Keratinocyte (primary cell): ENCODE measurements at regions not wholly inside any gene's neighbourhood (a gene's known extent, or its start where the extent isn't known, plus 50 kb on each side); places are given as distances from the start of the nearest gene placed in this dataset.

Experiments
- DNase-seq: peaks from one replicate; pipeline ENCODE4 v3.0.0-alpha.2; 2011; ENCODE audit warnings: low read depth, missing footprints, low spot score
- FAIRE-seq: peaks from 2 replicates; lab custom pipeline; 2011; peaks lifted over from hg19 to GRCh38; lab: Jason Lieb, UNC
- H2AFZ ChIP-seq: 2 replicates; pipeline ENCODE4 v1.6.0; 2012; ENCODE audit warnings: low read length, control low read depth, inconsistent platforms; ENCODE audit not compliant: control insufficient read depth
- H3K27ac ChIP-seq: 2 replicates; pipeline ENCODE4 v1.5.1; 2011; ENCODE audit warnings: low read length; ENCODE audit not compliant: control insufficient read depth, insufficient read depth
- H3K27me3 ChIP-seq: 3 replicates; pipeline ENCODE4 v1.6.0; 2011; ENCODE audit warnings: low read length; ENCODE audit not compliant: control insufficient read depth, insufficient read depth; ENCODE audit errors: extremely low read depth
- H3K36me3 ChIP-seq, 2 experiments: 2 replicates in 1 of 2; 3 replicates in 1 of 2; pipeline ENCODE4 v1.5.1; 2011; ENCODE audit warnings: low read length in 2 of 2, mild to moderate bottlenecking in 1 of 2; ENCODE audit not compliant: control insufficient read depth in 2 of 2, insufficient read depth in 2 of 2; ENCODE audit errors: extremely low read depth in 1 of 2
- H3K4me1 ChIP-seq: 3 replicates; pipeline ENCODE4 v1.5.1; 2011; ENCODE audit warnings: low read length; ENCODE audit not compliant: control insufficient read depth, insufficient read depth; ENCODE audit errors: extremely low read depth
- H3K4me2 ChIP-seq: 3 replicates; pipeline ENCODE4 v1.6.0; 2011; ENCODE audit warnings: low read depth, low read length; ENCODE audit not compliant: control insufficient read depth, insufficient read depth; ENCODE audit errors: extremely low read depth
- H3K4me3 ChIP-seq, 3 experiments: fragments of 200-600 bp in 1 of 3; sonication (generic) in 1 of 3; 2 replicates in 2 of 3; 3 replicates in 1 of 3; pipeline ENCODE4 v1.5.1; 2011 to 2016; ENCODE audit warnings: low read length in 3 of 3, mild to moderate bottlenecking in 3 of 3, control low read depth in 2 of 3, inconsistent platforms in 1 of 3, low read depth in 1 of 3, mixed read lengths in 1 of 3, mixed run types in 1 of 3, moderate library complexity in 1 of 3; ENCODE audit not compliant: control insufficient read depth in 2 of 3, insufficient read depth in 2 of 3; ENCODE audit errors: extremely low read depth in 1 of 3
- H3K79me2 ChIP-seq: 2 replicates; pipeline ENCODE4 v1.6.0; 2012; ENCODE audit warnings: low read length; ENCODE audit not compliant: control insufficient read depth, insufficient read depth
- H3K9ac ChIP-seq: 3 replicates; pipeline ENCODE4 v1.6.0; 2011; ENCODE audit warnings: low read length; ENCODE audit not compliant: control insufficient read depth, insufficient read depth; ENCODE audit errors: extremely low read depth
- H3K9me1 ChIP-seq: 3 replicates; pipeline ENCODE4 v1.6.0; 2011; ENCODE audit warnings: low read length; ENCODE audit not compliant: control insufficient read depth, insufficient read depth; ENCODE audit errors: extremely low read depth
- H3K9me3 ChIP-seq: 2 replicates; pipeline ENCODE4 v1.5.1; 2012; ENCODE audit warnings: low read depth, low read length; ENCODE audit not compliant: control insufficient read depth
- H4K20me1 ChIP-seq: 3 replicates; pipeline ENCODE4 v1.6.0; 2011; ENCODE audit warnings: low read length; ENCODE audit not compliant: control insufficient read depth, insufficient read depth; ENCODE audit errors: extremely low read depth
- EZH2 ChIP-seq: IDR thresholded peaks from one replicate; pipeline ENCODE4 v1.6.1; 2012; ENCODE audit warnings: inconsistent platforms, mild to moderate bottlenecking, low read length, moderate library complexity
- dilution Hi-C: fragments of 300-500 bp; cut with MboI; formaldehyde crosslinking; loops from one replicate; pipeline ENCODE4 v1.7.0; 2020; ENCODE audit warnings: low sequenced_read_pairs; ENCODE audit not compliant: extremely low pct_ligation_motif_present
- TF ChIP-seq, protein P1 (sequence below), 3 experiments: IDR thresholded peaks in 1 of 3; conservative IDR thresholded peaks in 1 of 3; optimal IDR thresholded peaks in 1 of 3; 2 replicates in 2 of 3; 3 replicates in 1 of 3; pipeline versions ENCODE3 to v1.5.1; 2011; ENCODE audit warnings: low read length in 3 of 3, mild to moderate bottlenecking in 3 of 3, moderate library complexity in 2 of 3, control low read depth in 1 of 3, inconsistent platforms in 1 of 3; ENCODE audit not compliant: insufficient read depth in 2 of 3; ENCODE audit errors: extremely low read depth in 1 of 3

DNA sequence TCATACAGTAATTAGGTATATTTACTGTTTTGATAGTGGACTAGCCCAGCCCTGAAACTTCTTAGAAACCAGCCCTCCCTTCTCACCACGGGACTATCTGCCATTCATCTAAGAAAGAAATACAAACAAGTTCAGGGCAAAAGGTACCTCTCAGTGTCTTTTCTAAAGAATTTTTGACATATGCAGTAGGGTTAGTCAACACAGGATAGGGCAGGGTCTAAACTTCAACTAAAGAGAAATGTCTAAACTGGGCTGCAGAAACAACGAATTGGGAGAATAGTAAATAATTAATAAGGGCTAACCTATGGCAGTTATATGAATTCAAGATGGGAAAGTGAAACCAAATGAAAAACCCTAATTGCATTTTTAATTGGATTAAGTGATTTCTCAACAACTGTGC, 496.6 kb downstream of the INHBA start:
- dilution Hi-C loops = no loop called here
- no peaks in the 10 kb centered on the region for H3K79me2 ChIP-seq
- H3K9me3 ChIP-seq = no peaks in the 10 kb centered on the region
- H3K4me2 ChIP-seq = no peak overlapping the region
- H4K20me1 ChIP-seq = no peaks in the 10 kb centered on the region
- no peak overlapping the region for H3K9ac ChIP-seq
- DNase-seq = no peak
- H3K36me3 ChIP-seq = no peaks in the 10 kb centered on the region
- H3K27me3 ChIP-seq = no peaks in the 10 kb centered on the region
- peak overlapping the region; percentile 56 for H2AFZ ChIP-seq
- no peak for FAIRE-seq
- no peaks in the 10 kb centered on the region for H3K9me1 ChIP-seq
- TF ChIP-seq, protein P1, sequence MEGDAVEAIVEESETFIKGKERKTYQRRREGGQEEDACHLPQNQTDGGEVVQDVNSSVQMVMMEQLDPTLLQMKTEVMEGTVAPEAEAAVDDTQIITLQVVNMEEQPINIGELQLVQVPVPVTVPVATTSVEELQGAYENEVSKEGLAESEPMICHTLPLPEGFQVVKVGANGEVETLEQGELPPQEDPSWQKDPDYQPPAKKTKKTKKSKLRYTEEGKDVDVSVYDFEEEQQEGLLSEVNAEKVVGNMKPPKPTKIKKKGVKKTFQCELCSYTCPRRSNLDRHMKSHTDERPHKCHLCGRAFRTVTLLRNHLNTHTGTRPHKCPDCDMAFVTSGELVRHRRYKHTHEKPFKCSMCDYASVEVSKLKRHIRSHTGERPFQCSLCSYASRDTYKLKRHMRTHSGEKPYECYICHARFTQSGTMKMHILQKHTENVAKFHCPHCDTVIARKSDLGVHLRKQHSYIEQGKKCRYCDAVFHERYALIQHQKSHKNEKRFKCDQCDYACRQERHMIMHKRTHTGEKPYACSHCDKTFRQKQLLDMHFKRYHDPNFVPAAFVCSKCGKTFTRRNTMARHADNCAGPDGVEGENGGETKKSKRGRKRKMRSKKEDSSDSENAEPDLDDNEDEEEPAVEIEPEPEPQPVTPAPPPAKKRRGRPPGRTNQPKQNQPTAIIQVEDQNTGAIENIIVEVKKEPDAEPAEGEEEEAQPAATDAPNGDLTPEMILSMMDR (optimal IDR thresholded peaks at IDR 0.05 in 1 of 3, IDR thresholded peaks at IDR 0.05 in 1 of 3, conservative IDR thresholded peaks at IDR 0.05 in 1 of 3; ENCODE audit: extremely low read depth in 1 of 3, insufficient read depth in 2 of 3, low read length in 3 of 3) = no peak
- TF ChIP-seq EZH2 = no peak
- no peaks in the 10 kb centered on the region for H3K4me1 ChIP-seq
- no peak overlapping the region for H3K4me3 ChIP-seq
- H3K27ac ChIP-seq = no peak overlapping the region

- dilution Hi-C loops = no loop called here
These were observed 497.3 kb downstream of the INHBA start for GRCh38 chr7:41205600-41205999.

More at GRCh38 chr7:41205600-41205999, 497.3 kb downstream of the INHBA start:
- no peak overlapping the region for H3K4me2 ChIP-seq
- H3K79me2 ChIP-seq = no peaks in the 10 kb centered on the region
- H3K9ac ChIP-seq = no peak overlapping the region
- H2AFZ ChIP-seq = peak overlapping the region; percentile 15
- peaks cover 3% of the 10 kb centered on the region for H3K4me1 ChIP-seq
- no peaks in the 10 kb centered on the region for H3K27me3 ChIP-seq
- H4K20me1 ChIP-seq = no peaks in the 10 kb centered on the region
- no peaks in the 10 kb centered on the region for H3K9me3 ChIP-seq
- DNase-seq (no peak), FAIRE-seq (no peak)
- H3K9me1 ChIP-seq = no peaks in the 10 kb centered on the region
- H3K36me3 ChIP-seq = no peaks in the 10 kb centered on the region
- no peak overlapping the region for H3K27ac ChIP-seq
- no peak overlapping the region for H3K4me3 ChIP-seq
- no peak for TF ChIP-seq EZH2
- TF ChIP-seq, protein P1 (optimal IDR thresholded peaks at IDR 0.05 in 1 of 3, IDR thresholded peaks at IDR 0.05 in 1 of 3, conservative IDR thresholded peaks at IDR 0.05 in 1 of 3; ENCODE audit: extremely low read depth in 1 of 3, insufficient read depth in 2 of 3, low read length in 3 of 3) = no peak
